AG09319 (cell line): ENCODE measurements at regions not wholly inside any gene's neighbourhood (a gene's known extent, or its start where the extent isn't known, plus 50 kb on each side); places are given as distances from the start of the nearest gene placed in this dataset.
"Not testable (repeated sequence)": the region's sequence is repeated elsewhere in the genome, so short reads cannot be mapped to it uniquely, and the experiment has no call there.

ENCODE experiments used
- DNase-seq: peaks from one replicate; pipeline ENCODE4 v3.0.0-alpha.2; 2010; ENCODE audit warnings: low read depth; ENCODE audit errors: extremely low read depth
- CTCF ChIP-seq: IDR thresholded peaks from 2 replicates; pipeline ENCODE4 v1.5.1; 2011; ENCODE audit warnings: low read depth, mild to moderate bottlenecking, inconsistent platforms, low read length, moderate library complexity

GRCh38 chr4:159023741-159024140, 79.1 kb upstream of the RAPGEF2 start:
- TF ChIP-seq CTCF: no peak
- DNase-seq: no peak

DNA sequence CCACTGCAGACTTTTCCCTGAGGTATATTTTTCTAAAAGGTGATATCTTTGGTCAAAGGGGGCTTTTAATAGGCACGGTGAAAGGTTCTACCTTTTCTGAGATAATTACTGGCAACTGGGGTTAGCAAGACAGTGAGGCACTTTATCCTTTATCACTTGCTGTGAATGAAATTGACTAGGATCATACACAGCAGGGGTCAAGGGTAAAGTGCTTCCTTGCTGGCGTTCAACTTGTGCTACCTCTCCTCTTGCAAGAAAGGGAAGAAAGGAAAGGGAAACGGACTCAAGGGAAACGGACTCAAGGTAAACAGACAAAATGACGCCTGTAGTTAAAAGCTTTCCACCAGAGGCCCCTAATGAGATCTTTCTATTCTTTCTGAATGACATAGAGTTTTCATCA, 78.6 kb upstream of the RAPGEF2 start:
- no peak for TF ChIP-seq CTCF
- no peak for DNase-seq

DNA sequence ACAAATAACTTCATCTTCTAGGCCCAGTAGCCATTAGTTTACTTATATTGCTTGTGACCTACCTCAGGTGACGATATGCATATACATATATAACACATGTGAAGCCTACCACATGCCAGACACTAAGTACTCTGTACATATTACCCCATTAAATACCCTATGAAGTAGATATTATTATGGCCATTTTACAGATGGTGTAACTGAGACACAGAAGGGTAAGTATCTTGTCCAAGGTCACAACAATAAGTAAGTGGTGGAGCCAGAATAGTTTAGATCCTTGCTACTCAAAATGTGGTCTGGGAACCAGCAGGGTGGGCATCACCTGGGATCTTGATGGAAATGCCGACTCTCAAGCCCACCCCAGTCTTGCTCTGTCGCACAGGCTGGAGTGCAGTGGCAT, 78.1 kb upstream of the RAPGEF2 start:
- DNase-seq: no peak
- TF ChIP-seq CTCF: no peak

DNA sequence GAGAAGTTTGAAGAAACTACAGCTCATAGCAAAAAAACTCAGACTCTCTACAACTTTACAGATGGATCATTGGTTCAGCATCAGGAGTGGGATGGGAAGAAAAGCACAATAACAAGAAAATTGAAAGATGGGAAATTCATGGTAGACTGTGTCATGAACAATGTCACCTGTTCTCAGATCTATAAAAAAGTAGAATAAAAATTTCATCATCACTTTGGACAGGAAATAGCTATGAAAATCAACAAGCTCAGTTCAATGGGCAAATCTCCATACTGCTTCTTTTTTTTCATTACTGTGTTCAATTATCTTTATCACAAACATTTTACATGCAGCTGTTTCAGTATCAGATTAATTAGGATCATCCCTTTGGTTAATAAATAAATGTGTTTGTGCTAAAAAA, 76.5 kb upstream of the RAPGEF2 start:
- TF ChIP-seq CTCF: no peak
- no peak for DNase-seq

- TF ChIP-seq CTCF: no peak
- no peak for DNase-seq
Measured at GRCh38 chr4:159027535-159027934, 75.3 kb upstream of the RAPGEF2 start.

DNA sequence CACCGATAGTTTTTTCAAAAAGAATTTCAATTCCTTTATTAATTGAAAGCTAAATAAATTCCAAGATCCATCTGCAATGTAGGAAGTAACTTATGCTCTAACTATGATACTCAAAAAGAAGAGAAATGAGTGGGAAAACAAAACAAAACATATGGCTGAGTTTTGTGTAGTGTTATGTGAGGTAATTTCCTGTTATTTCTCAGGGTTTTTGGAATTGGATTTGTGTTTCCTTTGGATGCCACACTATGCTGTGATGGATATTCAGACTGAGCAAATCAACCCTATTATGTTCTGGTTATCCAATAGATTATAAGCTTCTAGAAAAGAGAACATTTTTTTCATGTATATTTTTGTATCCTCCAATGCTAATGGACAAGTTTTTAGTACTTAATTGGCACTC, 73.4 kb upstream of the RAPGEF2 start:
- TF ChIP-seq CTCF: no peak
- no peak for DNase-seq

- not testable (repeated sequence) for DNase-seq
Measured at GRCh38 chr4:159030297-159030696, 72.6 kb upstream of the RAPGEF2 start.

DNA sequence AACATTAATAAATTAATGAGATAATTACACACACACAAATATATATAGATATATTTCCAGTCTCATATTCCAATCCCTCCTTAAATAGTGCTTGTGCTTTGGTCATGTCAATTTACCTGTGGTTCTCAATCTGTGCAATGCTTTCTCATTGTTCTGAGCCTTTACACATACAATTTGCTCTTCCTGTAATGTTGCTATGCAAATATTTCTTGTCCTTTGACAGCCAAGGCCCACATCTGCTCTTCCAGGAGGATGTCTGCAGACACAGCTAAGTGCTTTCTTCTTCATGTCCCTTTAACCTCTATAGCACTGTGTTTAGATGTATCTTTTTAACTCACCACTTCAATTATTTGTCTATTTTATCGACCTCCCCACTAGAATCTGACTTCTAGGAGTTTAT, 67.3 kb upstream of the RAPGEF2 start:
- no peak for DNase-seq
- no peak for TF ChIP-seq CTCF
